GM21576 (cell line): ENCODE measurements at regions not wholly inside any gene's neighbourhood (a gene's known extent, or its start where the extent isn't known, plus 50 kb on each side); places are given as distances from the start of the nearest gene placed in this dataset.

Source experiments
- ATAC-seq: cut with Tn5 transposase; IDR thresholded peaks from one replicate; pipeline ENCODE4 v1.9.1; 2021; ENCODE audit warnings: mild to moderate bottlenecking, moderate library complexity; ENCODE audit not compliant: unreplicated experiment

DNA sequence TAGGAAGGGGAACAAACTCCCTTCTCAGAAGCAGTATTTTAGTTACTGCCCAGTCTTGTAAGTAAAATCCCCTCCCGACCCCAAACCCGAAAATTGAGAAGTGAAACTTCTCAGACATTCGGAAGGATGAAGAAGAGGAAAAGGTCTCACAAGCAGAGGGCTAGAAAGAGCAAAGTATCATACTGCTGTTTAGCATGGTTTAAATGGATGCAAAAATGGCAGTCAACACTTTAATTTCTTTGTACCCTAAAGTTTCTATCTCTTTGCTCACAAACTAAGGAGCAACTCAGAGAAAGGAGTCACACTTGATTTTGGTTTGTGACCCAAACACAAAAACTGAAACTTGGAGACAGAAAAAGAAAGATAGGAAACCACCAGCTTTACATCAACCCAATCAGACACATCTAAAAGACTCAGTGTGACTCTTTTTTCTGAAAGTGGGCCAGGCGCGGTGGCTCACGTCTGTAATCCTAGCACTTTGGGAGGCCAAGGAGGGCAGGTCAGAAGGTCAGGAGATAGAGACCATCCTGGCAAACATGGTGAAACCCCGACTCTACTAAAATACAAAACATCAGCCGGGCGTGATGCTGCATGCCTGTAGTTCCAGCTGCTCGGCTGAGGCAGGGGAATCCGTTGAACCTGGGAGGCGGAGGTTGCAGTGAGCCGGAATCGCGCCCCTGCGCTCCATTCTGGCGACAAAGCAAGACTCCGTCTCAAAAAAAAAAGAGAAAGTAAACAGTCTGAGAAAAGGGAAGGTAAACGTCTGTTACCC lies 63.2 kb upstream of the ATP11B start:
- peak; percentile 72 for ATAC-seq

DNA sequence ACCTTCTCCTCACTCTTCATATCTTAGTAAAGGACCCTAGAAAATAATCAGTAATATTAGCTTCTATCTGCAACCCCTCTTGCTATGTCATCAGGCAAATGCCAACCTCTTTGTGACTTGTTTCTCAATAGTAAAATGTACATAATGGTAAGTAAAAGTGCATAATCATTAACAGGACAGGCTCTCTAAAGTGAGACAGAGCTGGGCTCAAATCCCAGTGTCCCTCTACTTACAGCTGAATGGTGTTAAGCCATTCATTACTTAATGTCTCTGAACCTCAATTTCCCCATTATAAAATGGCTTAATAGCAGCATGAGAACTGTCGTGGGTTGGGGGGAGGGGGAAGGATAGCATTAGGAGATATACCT lies 62.6 kb upstream of the ATP11B start:
- ATAC-seq, result peak; percentile 9

DNA sequence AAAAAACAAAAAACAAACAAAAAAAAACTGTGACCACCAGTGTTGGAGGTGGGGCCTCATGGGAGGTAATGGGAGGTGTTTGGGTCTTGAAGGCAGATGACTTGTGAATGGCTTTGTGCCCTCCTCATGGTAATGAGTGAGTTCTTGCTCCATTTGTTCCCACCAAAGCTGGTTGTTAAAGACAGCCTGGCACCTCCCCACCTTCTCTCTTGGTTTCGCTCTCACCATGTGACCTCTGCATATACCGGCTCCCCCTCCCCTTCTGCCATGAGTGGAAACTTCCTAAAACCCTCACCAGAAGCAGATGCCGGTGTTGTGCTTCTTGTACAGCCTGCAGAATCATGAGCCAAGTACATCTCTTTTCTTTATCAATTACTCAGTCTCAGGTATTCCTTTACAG lies 61.5 kb upstream of the ATP11B start:
- no peak for ATAC-seq

DNA sequence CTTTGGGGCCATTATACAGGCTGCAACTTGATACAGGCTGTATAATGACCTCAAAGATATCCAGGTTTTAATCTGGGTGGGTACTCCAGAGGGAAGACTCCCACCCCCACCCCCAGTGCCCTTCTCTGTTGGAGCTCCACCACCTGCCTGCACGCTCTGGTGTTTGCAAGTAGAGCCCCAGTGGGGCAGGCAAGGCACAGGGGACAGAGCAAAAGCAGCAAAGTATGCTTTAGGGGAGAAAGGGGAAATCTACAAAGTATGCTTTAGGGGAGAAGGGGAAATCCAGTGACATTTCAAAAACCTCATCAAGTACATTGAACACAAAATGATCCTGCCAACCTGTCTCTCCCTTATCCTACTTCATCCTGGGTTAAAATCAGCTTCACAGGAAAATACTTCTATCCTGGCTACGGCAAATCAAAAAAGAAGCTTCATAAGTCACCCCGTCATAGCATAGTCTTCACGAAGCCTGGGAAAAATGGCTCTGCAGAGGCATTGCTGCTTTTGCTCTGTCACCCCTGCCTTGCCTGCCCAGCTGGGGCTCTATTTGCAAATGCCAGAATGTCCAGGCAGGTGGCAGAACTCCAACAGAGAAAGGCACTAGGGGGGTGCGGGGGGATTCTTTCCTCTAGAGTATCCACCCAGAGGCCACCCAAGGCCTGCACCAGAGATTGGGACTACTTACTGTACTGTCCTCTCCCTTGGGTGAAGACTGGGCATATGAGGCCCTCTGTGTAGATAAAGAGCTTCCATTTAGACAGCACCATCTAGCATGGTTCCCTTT lies 60.9 kb upstream of the ATP11B start:
- ATAC-seq, result no peak

DNA sequence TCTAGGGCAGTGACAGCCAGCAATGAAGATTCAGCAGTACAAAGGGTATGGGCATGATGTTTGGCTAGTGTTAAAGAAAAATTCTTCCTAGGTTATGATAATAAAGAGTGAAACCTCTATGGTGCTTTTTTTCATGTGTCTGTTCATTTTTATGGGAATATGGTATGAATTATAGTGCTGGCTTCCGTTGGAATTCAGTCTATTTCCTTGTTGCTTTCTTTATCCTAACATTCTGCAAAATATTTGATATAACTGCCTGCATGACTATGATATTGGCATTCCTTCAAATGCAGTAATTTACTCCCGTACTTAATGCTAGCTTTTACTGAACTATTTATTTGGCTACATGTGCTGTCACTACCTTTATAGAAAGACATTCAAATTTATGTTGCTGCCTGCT lies 57.6 kb upstream of the ATP11B start:
- ATAC-seq, result no peak

DNA sequence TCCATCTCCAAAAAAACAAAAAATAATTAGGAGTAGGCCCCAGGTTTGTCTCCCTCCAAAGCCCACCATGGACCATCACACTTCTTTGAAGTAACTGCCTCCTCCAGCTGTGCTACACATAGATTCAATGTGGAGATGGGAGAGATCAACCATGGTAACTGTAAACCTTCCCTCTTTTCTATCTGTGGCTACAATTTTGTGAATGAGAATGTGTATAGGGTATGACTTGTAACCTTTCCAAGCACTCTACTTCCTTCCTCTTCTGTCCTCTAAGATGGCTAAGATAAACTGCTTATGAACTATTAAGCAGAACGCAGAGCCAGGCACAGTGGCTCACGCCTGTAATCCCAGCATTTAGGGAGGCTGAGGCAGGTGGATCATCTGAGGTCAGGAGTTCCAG lies 55.5 kb upstream of the ATP11B start:
- ATAC-seq, result no peak

DNA sequence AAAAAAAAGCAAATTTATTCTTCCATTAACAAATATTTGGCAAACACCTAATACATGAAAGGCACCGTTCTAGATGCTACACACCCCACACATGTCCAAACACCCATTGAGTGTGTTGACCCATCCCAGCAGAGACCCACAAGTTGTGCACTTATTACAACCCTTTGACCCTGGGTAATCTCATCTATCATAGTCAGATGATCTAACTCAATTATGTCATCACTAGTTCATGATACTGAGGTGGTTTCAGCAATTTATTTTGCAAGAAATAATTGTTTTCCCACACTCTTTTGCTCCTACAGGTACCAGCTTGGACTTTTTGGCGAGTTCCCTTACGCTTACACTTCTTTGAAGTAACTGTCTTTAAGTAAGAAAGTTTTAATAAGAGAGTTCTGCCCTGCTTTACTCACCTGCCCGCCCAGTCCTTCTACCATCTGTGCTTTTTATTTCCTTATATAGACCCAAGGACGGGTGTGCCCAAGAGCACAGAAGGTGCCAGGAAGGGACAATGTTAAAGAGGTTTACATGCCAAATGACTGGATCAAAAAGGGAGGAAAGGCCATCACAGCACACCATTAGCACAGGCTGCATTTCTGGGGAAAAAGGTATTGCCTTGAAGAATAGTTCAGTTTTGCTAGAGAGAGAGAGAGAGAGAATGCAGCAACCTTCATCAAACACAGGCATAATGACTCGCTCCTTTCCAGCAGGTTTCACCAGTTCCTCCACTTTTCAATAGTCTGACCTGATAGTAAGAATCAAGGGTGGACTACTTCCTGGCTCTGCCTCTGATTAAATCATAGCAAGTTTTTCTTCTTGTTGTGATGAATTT lies 54.5 kb upstream of the ATP11B start:
- ATAC-seq, result no peak

DNA sequence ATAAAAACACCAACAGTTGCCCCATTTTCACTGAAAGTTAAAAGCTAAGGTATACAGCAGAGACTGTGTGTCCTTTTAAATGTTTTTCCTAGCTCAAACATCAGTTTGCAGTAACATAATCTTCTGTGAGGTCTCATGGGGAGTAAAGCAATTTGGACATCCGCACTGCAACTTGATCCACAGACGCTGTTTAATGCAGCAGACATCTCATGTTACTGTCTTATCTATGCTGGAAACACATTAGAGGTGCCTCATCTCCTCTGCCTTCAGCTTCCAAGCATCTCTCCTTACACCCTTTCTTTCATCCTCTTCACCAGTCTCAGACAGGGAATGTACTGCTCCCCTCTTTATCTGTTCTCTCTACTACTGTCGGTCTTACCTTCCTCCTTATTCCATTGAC lies 53.7 kb upstream of the ATP11B start:
- no peak for ATAC-seq

DNA sequence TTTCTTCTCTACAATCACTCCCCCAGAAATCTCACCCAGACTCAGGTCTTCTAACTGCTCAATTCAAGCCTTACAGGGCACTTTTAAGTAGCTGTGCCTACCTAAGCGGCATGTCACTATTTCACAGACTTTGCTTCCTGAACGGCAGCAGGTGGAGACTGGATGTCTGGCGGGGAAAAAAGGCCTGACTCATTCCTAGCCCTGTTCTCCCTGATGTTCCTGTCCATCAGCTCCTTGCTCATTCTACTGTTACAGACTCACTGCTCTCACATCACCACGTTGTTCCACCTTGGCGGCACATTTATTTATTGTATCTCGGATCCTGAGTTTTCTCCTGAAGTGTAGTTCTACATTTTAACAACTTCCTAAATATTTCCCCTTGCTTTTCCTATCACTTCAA lies 52.6 kb upstream of the ATP11B start:
- ATAC-seq, result no peak

DNA sequence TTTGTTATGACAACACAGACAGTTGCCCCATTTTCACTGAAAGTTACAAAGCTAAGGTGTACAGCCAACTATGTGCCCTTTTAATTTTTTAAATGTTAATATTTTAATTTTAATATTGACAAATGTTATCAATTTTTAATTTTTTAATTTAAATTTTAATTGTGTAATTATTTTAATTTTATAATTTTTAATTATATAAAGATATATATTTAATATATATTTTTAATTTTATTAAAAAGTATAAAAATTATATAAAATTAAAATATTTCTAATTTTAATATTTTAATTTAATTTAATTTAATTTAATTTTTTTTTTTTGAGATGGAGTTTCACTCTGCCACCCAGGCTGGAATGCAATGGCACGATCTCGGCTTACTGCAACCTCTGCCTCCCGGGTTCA lies 52.1 kb upstream of the ATP11B start:
- ATAC-seq, result no peak
